GM12878 (cell line): ENCODE measurements at regions not wholly inside any gene's neighbourhood (a gene's known extent, or its start where the extent isn't known, plus 50 kb on each side); places are given as distances from the start of the nearest gene placed in this dataset.

Experiments
- ATAC-seq: fragments of 200-7000 bp; cut with Tn5 transposase; 3 replicates; pipeline ENCODE4 v1.9.1; 2020; ENCODE audit warnings: mild to moderate bottlenecking, moderate library complexity
- BruUV-seq: library from RNA; stranded (reverse); fragments of 400-500 nt; replicated peaks from 2 replicates; lab custom pipeline; 2021; lab: Mats Ljungman, UMichigan
- CTCF ChIA-PET: fragments of 300-600 bp; sonication (Branson Sonifier 250); formaldehyde crosslinking; extraction: SDS; loops from one replicate; lab custom pipeline; 2021; ENCODE audit warnings: inconsistent platforms; lab: Yijun Ruan, JAX
- POLR2A ChIA-PET: fragments of 350-600 bp; formaldehyde crosslinking; extraction: SDS; loops from one replicate; lab custom pipeline; 2021; ENCODE audit warnings: inconsistent platforms; lab: Charles Lee
- RAD21 ChIA-PET: fragments of 300-600 bp; sonication (Branson Sonifier 250); formaldehyde crosslinking; loops from one replicate; lab custom pipeline; 2023; ENCODE audit warnings: antibody characterized with exemption; ENCODE audit not compliant: unreplicated experiment; lab: Charles Lee
- SMC1A ChIA-PET: fragments of 300-600 bp; sonication (Branson Sonifier 250); formaldehyde crosslinking; loops from one replicate; lab custom pipeline; 2023; ENCODE audit not compliant: unreplicated experiment, uncharacterized antibody; lab: Charles Lee
- DNase-seq: peaks from one replicate; pipeline ENCODE4 v3.0.0-alpha.2; 2011; ENCODE audit warnings: low read depth, low spot score
- FAIRE-seq: peaks from 3 replicates; lab custom pipeline; 2011; peaks lifted over from hg19 to GRCh38; lab: Jason Lieb, UNC
- H2AFZ ChIP-seq: 2 replicates; pipeline ENCODE4 v1.6.0; 2011; ENCODE audit warnings: low read depth, low read length, control low read depth; ENCODE audit not compliant: control insufficient read depth
- H3K27ac ChIP-seq: 2 replicates; pipeline ENCODE4 v1.5.1; 2011; ENCODE audit warnings: control low read depth; ENCODE audit not compliant: control insufficient read depth, insufficient read depth
- H3K27me3 ChIP-seq, 2 experiments: replicated peaks in 1 of 2; 2 replicates each; pipeline versions ENCODE4 v1.6.0 to v1.6.1; 2011; ENCODE audit warnings: low read length in 1 of 2; ENCODE audit not compliant: control insufficient read depth in 2 of 2, insufficient read depth in 2 of 2
- H3K36me3 ChIP-seq, 2 experiments: 2 replicates each; pipeline ENCODE4 v1.5.1; 2011; ENCODE audit warnings: low read length in 1 of 2; ENCODE audit not compliant: control insufficient read depth in 2 of 2, insufficient read depth in 2 of 2
- H3K4me1 ChIP-seq: 2 replicates; pipeline ENCODE4 v1.6.1; 2011; ENCODE audit warnings: mild to moderate bottlenecking, low read length, moderate library complexity, mixed read lengths; ENCODE audit not compliant: control insufficient read depth, insufficient read depth
- H3K4me2 ChIP-seq: 2 replicates; pipeline ENCODE4 v1.6.0; 2011; ENCODE audit warnings: control low read depth; ENCODE audit not compliant: control insufficient read depth, insufficient read depth
- H3K4me3 ChIP-seq: fragments of 200-600 bp; sonication (generic); 2 replicates; pipeline ENCODE4 v1.5.1; 2016
- H3K79me2 ChIP-seq: 2 replicates; pipeline ENCODE4 v1.6.0; 2011; ENCODE audit warnings: low read length; ENCODE audit not compliant: control insufficient read depth, insufficient read depth
- H3K9ac ChIP-seq: 2 replicates; pipeline ENCODE4 v1.8.0; 2011; ENCODE audit warnings: low read length, control low read depth, mixed read lengths; ENCODE audit not compliant: control insufficient read depth, insufficient read depth
- H3K9me3 ChIP-seq: replicated peaks from 3 replicates; pipeline ENCODE4 v1.5.1; 2011; ENCODE audit warnings: mild to moderate bottlenecking, low read length; ENCODE audit not compliant: control insufficient read depth, insufficient read depth
- H4K20me1 ChIP-seq: 2 replicates; pipeline ENCODE4 v1.6.0; 2011; ENCODE audit not compliant: control insufficient read depth, insufficient read depth
- ATF2 ChIP-seq: IDR thresholded peaks from 2 replicates; pipeline ENCODE4 v1.6.1; 2012; ENCODE audit warnings: low read length, inconsistent platforms
- IKZF2 ChIP-seq, 2 experiments: fragments of 450-650 bp; IDR thresholded peaks; 2 replicates each; pipeline ENCODE4 v1.6.1; 2017; ENCODE audit warnings: mild to moderate bottlenecking in 2 of 2, moderate library complexity in 2 of 2
- JUNB ChIP-seq: IDR thresholded peaks from 2 replicates; pipeline ENCODE4 v1.6.1; 2016; ENCODE audit warnings: antibody characterized with exemption, mild to moderate bottlenecking
- SIX5 ChIP-seq: IDR thresholded peaks from 2 replicates; pipeline ENCODE4 v1.6.1; 2011; ENCODE audit warnings: mild to moderate bottlenecking, low read depth, low read length, moderate library complexity; ENCODE audit not compliant: severe bottlenecking
- TARDBP ChIP-seq: IDR thresholded peaks from 2 replicates; pipeline ENCODE4 v1.6.1; 2016; ENCODE audit warnings: borderline replicate concordance
- WGBS: methylation state at CpG from one replicate; pipeline ENCODE4 v1.1.6; 2016; ENCODE audit warnings: low lambda C conversion rate; ENCODE audit not compliant: insufficient replicate concordance, insufficient coverage; ENCODE audit errors: missing lambda C conversion rate; 5-methylcytosine and 5-hydroxymethylcytosine counted together
- in situ Hi-C: fragments of 300-500 bp; cut with MboI; formaldehyde crosslinking; loops from 9 replicates; pipeline ENCODE4 v1.14.3; 2018; ENCODE audit warnings: mixed read lengths
- intact Hi-C: fragments of 100-400 bp; cut with micrococcal nuclease; formaldehyde crosslinking; loops from one replicate; pipeline ENCODE4 v1.14.2; 2022; ENCODE audit not compliant: unreplicated experiment
- TF ChIP-seq, protein P1 (sequence below): fragments of 450-650 bp; IDR thresholded peaks from 2 replicates; pipeline ENCODE4 v1.6.1; 2017; ENCODE audit warnings: mild to moderate bottlenecking, low read depth, inconsistent platforms; ENCODE audit not compliant: poor library complexity, severe bottlenecking
- TF ChIP-seq, protein P2 (sequence below): fragments of 450-650 bp; formaldehyde crosslinking; IDR thresholded peaks from 2 replicates; pipeline ENCODE4 v1.4.0; 2022; ENCODE audit warnings: mild to moderate bottlenecking, moderate library complexity
- TF ChIP-seq, protein P3 (sequence below): fragments of 450-650 bp; IDR thresholded peaks from 2 replicates; pipeline ENCODE4 v1.6.1; 2017; ENCODE audit warnings: borderline replicate concordance

GRCh38 chr12:61894168-61894567, 366.0 kb upstream of the USP15 start:
- POLR2A ChIA-PET: no interaction called here
- TF ChIP-seq IKZF2 (IDR thresholded peaks at IDR 0.05): no peak
- TF ChIP-seq, protein P1, sequence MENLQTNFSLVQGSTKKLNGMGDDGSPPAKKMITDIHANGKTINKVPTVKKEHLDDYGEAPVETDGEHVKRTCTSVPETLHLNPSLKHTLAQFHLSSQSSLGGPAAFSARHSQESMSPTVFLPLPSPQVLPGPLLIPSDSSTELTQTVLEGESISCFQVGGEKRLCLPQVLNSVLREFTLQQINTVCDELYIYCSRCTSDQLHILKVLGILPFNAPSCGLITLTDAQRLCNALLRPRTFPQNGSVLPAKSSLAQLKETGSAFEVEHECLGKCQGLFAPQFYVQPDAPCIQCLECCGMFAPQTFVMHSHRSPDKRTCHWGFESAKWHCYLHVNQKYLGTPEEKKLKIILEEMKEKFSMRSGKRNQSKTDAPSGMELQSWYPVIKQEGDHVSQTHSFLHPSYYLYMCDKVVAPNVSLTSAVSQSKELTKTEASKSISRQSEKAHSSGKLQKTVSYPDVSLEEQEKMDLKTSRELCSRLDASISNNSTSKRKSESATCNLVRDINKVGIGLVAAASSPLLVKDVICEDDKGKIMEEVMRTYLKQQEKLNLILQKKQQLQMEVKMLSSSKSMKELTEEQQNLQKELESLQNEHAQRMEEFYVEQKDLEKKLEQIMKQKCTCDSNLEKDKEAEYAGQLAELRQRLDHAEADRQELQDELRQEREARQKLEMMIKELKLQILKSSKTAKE: no peak
- TF ChIP-seq SIX5: no peak
- no peak for TF ChIP-seq JUNB
- TF ChIP-seq, protein P2, sequence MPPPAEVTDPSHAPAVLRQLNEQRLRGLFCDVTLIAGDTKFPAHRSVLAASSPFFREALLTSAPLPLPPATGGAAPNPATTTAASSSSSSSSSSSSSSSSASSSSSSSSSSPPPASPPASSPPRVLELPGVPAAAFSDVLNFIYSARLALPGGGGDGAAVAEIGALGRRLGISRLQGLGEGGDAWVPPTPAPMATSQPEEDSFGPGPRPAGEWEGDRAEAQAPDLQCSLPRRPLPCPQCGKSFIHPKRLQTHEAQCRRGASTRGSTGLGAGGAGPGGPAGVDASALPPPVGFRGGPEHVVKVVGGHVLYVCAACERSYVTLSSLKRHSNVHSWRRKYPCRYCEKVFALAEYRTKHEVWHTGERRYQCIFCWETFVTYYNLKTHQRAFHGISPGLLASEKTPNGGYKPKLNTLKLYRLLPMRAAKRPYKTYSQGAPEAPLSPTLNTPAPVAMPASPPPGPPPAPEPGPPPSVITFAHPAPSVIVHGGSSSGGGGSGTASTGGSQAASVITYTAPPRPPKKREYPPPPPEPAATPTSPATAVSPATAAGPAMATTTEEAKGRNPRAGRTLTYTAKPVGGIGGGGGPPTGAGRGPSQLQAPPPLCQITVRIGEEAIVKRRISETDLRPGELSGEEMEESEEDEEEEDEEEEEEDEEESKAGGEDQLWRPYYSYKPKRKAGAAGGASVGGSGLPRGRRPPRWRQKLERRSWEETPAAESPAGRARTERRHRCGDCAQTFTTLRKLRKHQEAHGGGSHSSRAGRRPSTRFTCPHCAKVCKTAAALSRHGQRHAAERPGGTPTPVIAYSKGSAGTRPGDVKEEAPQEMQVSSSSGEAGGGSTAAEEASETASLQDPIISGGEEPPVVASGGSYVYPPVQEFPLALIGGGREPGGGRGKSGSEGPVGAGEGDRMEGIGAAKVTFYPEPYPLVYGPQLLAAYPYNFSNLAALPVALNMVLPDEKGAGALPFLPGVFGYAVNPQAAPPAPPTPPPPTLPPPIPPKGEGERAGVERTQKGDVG (CRISPR knock-in tag): no peak
- TF ChIP-seq ATF2: no peak
- TF ChIP-seq TARDBP: no peak
- TF ChIP-seq, protein P3, sequence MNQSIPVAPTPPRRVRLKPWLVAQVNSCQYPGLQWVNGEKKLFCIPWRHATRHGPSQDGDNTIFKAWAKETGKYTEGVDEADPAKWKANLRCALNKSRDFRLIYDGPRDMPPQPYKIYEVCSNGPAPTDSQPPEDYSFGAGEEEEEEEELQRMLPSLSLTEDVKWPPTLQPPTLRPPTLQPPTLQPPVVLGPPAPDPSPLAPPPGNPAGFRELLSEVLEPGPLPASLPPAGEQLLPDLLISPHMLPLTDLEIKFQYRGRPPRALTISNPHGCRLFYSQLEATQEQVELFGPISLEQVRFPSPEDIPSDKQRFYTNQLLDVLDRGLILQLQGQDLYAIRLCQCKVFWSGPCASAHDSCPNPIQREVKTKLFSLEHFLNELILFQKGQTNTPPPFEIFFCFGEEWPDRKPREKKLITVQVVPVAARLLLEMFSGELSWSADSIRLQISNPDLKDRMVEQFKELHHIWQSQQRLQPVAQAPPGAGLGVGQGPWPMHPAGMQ: no peak
- H3K27ac ChIP-seq: no peak overlapping the region
- DNase-seq: no peak
- in situ Hi-C loops: no loop called here
- H3K4me2 ChIP-seq: no peak overlapping the region
- no peak for ATAC-seq
- no peak overlapping the region for H3K4me3 ChIP-seq
- H3K9ac ChIP-seq: no peak overlapping the region
- H4K20me1 ChIP-seq: no peaks in the 10 kb centered on the region
- SMC1A ChIA-PET: no interaction called here
- no peaks in the 10 kb centered on the region for H3K4me1 ChIP-seq
- BruUV-seq: no TSS peak
- no peaks in the 10 kb centered on the region for H3K36me3 ChIP-seq
- H3K9me3 ChIP-seq: no peaks in the 10 kb centered on the region
- no peaks in the 10 kb centered on the region for H3K79me2 ChIP-seq
- 0% methylated on average over 1 of the region's 1 CpG for WGBS
- CTCF ChIA-PET: no interaction called here
- FAIRE-seq: no peak
- RAD21 ChIA-PET: no interaction called here
- H3K27me3 ChIP-seq: no peaks in the 10 kb centered on the region
- intact Hi-C loops: no loop called here
- H2AFZ ChIP-seq: no peak overlapping the region
